Fibroblast of skin of back (primary cell): ENCODE measurements at regions not wholly inside any gene's neighbourhood (a gene's known extent, or its start where the extent isn't known, plus 50 kb on each side); places are given as distances from the start of the nearest gene placed in this dataset.
"Not testable (repeated sequence)": the region's sequence is repeated elsewhere in the genome, so short reads cannot be mapped to it uniquely, and the experiment has no call there.

Source experiments
- DNase-seq: peaks from one replicate; pipeline ENCODE4 v3.0.0-alpha.2; 2013

- DNase-seq, result no peak
These were observed 139.4 kb downstream of the CEBPB start for GRCh38 chr20:50329981-50330503.

GRCh38 chr20:50330504-50331313 is 140.1 kb downstream of the CEBPB start:
- no peak for DNase-seq

- no peak for DNase-seq
These were observed 141.1 kb downstream of the CEBPB start for GRCh38 chr20:50331469-50332363.

- no peak for DNase-seq
These were observed 141.9 kb downstream of the CEBPB start for GRCh38 chr20:50332491-50332980.

GRCh38 chr20:50333131-50333670 is 142.6 kb downstream of the CEBPB start:
- no peak for DNase-seq

GRCh38 chr20:50333812-50334211 is 143.2 kb downstream of the CEBPB start:
- peak; percentile 91 for DNase-seq

GRCh38 chr20:50334512-50334911 is 143.9 kb downstream of the CEBPB start:
- DNase-seq, result not testable (repeated sequence)

GRCh38 chr20:50335105-50335504 is 144.5 kb downstream of the CEBPB start:
- DNase-seq, result peak; percentile 25

GRCh38 chr20:50335866-50336265 is 145.2 kb downstream of the CEBPB start:
- DNase-seq, result no peak

GRCh38 chr20:50336661-50337060 is 146.0 kb downstream of the CEBPB start:
- DNase-seq, result peak; percentile 65

GRCh38 chr20:50337521-50338466 is 147.2 kb downstream of the CEBPB start:
- no peak for DNase-seq

GRCh38 chr20:50338479-50339391 is 148.1 kb downstream of the CEBPB start:
- peak; percentile 12 for DNase-seq

GRCh38 chr20:50339466-50339901 is 148.9 kb downstream of the CEBPB start:
- peak; percentile 80 for DNase-seq

- DNase-seq, result no peak
These were observed 149.9 kb downstream of the CEBPB start for GRCh38 chr20:50340541-50340940.

GRCh38 chr20:50341050-50341449 is 150.4 kb downstream of the CEBPB start:
- no peak for DNase-seq

GRCh38 chr20:50341880-50342637 is 151.4 kb downstream of the CEBPB start:
- no peak for DNase-seq

GRCh38 chr20:50342638-50343102 is 152.0 kb downstream of the CEBPB start:
- no peak for DNase-seq

- no peak for DNase-seq
These were observed 152.5 kb downstream of the CEBPB start for GRCh38 chr20:50343125-50343489.

- no peak for DNase-seq
These were observed 153.0 kb downstream of the CEBPB start for GRCh38 chr20:50343490-50344179.
